AG09319 (cell line): ENCODE measurements at regions not wholly inside any gene's neighbourhood (a gene's known extent, or its start where the extent isn't known, plus 50 kb on each side); places are given as distances from the start of the nearest gene placed in this dataset.

Source experiments
- DNase-seq: peaks from one replicate; pipeline ENCODE4 v3.0.0-alpha.2; 2010; ENCODE audit warnings: low read depth; ENCODE audit errors: extremely low read depth
- TF ChIP-seq, protein P1 (sequence below): IDR thresholded peaks from 2 replicates; pipeline ENCODE4 v1.5.1; 2011; ENCODE audit warnings: low read depth, mild to moderate bottlenecking, inconsistent platforms, low read length, moderate library complexity

DNA sequence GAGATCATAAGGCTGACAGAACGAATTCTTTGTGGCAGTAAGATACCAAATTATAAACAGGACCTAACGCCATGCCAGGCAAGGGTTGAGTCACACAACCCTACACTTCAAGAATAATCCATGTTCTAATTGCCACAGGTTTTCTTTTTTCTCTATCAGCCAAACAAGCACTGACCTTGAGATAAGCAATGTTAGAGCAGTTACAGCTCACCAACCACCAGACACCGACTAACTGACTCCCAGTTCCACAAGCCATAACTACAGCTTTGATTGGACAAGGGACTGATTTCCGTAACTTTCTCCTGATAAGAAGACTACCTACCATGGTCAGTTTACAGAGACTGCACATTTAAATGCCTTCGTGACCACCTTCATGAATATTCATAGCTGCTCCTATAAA lies 149.6 kb downstream of the PTPRU start:
- no peak for DNase-seq
- TF ChIP-seq, protein P1, sequence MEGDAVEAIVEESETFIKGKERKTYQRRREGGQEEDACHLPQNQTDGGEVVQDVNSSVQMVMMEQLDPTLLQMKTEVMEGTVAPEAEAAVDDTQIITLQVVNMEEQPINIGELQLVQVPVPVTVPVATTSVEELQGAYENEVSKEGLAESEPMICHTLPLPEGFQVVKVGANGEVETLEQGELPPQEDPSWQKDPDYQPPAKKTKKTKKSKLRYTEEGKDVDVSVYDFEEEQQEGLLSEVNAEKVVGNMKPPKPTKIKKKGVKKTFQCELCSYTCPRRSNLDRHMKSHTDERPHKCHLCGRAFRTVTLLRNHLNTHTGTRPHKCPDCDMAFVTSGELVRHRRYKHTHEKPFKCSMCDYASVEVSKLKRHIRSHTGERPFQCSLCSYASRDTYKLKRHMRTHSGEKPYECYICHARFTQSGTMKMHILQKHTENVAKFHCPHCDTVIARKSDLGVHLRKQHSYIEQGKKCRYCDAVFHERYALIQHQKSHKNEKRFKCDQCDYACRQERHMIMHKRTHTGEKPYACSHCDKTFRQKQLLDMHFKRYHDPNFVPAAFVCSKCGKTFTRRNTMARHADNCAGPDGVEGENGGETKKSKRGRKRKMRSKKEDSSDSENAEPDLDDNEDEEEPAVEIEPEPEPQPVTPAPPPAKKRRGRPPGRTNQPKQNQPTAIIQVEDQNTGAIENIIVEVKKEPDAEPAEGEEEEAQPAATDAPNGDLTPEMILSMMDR = no peak

DNA sequence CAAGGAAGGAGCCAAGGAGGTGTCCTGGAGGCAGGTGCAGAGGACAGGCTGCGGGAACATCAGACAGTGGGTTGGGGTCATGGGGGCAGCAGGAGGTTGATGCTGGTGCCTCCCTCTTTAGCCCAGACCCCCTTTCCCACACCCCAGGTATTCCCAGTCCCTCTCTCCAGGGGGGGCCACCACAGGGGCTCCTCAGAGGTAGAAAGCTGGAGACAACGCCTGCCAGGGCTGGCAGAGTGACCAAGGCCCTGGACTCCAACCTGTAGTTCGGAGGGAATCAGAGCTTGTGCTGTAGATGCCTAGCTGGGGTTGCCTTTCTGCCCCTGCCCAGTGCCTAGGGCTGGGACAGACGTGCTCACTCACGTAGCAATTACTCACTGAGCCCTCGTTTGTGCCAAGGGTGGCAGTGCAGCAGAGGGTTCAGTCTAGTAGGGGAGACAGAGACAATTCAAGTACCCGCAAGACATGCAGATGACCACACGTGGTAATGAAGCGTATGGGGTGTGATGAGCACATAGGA lies 148.2 kb downstream of the PTPRU start:
- TF ChIP-seq, protein P1 = no peak
- no peak for DNase-seq

DNA sequence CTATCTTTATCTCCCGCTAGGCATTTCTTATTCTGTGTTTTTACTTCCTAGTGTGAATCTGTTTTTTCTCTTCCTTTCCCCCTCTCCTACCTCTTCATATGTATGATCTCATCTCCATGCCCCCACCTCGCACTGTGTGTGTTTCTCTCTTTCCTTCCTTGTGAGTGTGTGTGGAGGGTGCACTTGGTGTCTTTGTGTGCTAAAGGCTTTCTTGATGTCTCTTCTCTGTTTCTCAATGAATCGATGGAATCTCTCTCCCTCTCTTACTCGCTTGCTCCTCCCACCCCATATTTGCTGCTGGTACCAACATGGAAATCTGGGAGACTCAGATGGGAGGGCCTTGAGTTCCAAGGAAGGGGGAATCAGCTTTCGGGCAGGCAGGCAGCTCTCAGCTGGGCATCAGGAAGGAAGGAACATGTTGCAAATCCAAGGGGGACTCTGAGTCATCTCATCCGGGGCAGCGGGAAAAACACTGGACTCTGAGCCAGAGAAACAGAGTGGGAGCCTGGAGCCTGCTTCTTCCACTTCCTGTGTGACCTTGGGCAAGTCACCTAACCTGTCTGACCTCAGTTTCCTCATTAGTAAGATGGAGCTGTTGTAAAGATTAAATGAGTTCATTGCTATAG lies 147.5 kb downstream of the PTPRU start:
- TF ChIP-seq, protein P1 = no peak
- no peak for DNase-seq

DNA sequence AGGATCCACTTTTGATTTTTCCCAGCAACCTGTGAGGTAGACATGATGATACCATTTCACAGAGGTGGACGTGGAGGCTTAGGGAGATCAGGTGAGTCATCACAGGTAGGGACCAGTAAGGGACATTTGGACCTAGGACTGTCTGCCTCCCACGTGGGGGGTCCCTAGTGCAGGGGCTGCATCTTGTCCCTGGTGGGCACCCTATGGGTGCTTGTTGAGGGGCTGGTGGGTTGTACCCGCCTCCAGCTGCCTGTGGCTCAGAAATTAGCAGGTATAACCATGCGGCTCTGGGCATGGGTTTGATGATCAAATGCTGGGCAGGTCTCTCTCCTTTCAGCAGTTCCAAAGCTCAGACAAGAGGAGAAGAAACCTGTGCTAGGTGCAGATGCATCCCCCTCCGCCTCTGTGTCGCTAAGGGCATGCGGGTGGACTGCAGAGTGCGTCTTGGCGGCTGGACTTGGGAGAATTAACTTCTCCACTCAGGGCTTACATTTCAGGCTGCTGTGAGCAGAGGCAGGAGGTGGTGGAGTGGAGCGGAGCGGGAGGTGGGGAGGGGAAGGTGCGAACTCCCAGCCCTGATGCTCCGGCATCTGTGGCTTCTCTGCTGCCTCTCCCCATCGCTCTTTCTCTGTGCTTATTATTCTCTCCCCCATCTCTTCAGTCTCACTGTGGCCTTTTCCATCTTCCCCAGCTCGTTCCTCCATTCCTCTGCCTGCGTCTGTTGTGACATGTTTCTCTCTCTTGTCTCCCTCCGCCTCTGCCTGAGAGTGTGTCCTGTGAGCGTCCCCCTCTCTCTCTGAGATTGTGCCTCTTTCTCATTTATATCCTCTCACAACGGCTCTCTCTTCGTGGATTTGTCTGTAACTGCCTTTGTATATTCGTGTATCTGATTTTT lies 146.8 kb downstream of the PTPRU start:
- TF ChIP-seq, protein P1 = no peak
- no peak for DNase-seq

DNA sequence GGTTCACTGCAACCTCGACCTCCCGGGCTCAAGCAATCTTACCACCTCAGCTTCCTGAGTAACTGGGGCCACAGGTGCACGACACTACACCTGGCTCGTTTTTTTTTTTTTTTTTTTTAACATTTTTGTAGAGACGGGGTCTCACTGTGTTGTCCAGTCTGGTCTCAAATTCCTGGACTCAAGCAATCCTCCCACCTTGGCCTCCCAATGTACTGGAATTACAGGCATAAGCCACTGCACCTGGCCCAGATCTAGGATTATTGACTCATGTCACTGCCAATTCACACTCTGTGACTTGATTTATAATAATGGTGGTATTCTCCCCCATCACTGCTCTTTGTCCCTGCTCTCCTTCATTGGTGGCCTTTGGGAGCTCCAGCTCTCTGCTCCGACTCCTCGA lies 145.1 kb downstream of the PTPRU start:
- DNase-seq = no peak
- TF ChIP-seq, protein P1 = no peak

DNA sequence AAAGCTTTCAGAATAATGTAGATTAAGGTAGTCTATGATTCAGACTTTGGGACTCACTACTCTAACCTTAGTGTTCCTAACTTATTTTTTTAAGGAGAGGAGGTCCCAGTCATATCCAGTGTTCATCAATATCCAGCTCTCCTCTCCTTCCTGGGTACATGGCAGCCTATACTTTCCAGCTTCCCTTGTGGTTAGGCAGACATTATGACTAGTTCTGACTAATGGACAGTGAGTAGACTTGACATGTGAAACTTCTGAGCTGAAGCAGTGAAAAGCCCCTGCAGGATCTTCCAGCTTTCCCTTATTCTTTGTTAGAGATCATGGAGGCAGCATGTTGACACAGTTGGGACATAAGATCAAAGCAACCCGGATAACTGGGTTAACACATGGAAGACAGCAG lies 144.2 kb downstream of the PTPRU start:
- TF ChIP-seq, protein P1 = no peak
- DNase-seq = no peak

DNA sequence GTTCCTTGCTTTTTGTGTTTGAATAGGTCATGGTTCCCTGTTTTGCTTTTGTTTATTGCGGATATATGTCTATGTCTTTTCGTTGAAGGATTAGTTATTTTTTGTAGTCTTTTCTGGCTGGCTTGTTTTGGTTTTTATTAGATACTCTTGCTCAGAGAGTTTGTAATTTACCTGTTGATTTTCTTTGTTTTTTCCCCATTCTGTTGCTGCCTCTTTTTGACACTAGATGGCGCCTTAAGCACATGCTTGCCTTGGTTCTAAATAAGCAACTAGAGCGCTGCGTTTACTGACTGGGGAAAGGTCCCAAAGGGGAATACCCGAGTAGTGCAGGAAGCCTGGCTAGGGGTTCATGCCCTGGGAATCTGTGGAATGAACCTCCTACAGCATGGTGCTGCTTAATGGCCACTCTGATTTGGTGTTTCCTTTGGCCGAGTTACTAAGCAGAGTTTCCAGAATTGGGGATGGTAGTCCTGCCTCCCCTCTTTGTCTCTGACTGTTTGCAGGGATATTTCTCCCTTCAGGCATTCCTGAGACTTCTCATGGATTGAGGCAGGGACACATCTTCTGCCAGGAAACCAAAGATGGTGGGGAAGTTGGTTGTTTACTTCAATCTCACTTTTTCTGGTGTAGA lies 143.2 kb downstream of the PTPRU start:
- no peak for DNase-seq
- TF ChIP-seq, protein P1 = peak; percentile 44
